Inflammatory macrophage treated with lipopolysaccharide for 1 hour (primary cell): ENCODE measurements at regions not wholly inside any gene's neighbourhood (a gene's known extent, or its start where the extent isn't known, plus 50 kb on each side); places are given as distances from the start of the nearest gene placed in this dataset.

Experiments
- DNase-seq, 2 donors: peaks; one replicate each; pipeline ENCODE4 v3.0.0-alpha.2; 2020 to 2022

DNA sequence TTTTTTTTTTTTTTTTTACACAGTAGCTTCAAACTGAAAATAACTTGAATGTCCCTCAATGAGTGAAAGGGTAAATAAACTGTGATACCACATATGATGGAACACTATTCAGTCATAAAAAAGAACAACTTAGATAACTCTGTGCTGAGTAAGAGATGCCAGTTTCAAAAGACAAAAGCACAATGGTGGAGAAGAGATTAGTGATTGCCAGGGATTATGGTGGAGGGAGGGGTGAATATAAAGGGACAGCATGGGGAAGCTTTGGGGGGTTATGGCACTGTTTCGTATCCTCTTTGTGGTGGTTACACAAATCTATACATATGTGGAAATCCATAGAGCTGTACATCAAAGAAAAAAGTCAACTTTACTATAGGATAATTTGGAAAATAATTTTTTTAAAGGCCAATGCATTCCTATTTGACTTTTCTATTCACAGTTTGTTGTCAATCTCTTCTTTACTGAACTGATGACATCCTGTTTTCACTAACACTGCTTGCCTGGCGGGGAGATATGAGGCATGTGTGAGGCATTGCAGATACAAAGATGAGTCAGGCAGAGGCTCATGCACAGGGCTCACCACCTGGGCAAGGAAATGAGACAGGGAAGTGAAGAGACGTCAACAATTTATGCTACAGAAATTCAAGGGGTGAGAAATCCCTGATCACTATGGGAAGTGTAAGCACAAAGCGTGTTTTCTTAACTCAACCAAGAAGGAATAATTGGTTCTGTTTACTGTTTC, 302.7 kb downstream of the DUSP10 start:
- DNase-seq = peak; percentile 43 to 72

DNA sequence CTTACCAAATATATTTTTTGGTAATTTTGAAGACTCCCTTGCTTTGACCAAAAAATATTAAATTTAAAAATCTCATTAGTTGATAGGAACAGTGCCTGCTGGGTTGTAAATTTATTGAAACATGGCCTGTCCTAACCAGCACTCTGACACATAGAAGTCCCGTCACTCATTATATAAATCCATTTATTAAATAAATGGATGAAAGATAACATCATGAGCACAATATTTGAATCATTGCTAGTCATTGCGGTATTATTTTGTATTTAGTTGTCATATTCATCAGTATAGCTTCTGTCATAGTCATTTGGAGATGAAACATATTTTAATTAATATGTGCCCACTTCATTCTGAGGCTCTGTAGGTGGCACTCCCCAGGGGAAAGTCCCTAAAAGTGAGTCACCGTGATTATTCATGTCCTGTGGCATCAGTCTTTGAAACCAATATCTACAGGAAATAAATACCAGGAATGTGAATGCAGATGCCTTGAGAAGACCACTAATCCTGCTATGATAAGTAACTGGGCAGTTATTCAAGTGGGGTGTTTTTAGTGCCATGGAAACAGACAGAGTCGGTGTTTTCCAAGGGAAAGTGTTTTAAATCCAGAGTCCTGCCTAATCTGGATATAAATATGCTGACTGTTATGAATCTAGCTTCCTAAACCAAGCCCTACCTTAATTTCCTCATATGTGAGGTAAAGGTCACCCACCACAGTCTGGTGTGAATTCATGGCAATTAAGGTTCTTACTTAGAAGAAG, 302.0 kb downstream of the DUSP10 start:
- peak; percentile 79 to 87 for DNase-seq

DNA sequence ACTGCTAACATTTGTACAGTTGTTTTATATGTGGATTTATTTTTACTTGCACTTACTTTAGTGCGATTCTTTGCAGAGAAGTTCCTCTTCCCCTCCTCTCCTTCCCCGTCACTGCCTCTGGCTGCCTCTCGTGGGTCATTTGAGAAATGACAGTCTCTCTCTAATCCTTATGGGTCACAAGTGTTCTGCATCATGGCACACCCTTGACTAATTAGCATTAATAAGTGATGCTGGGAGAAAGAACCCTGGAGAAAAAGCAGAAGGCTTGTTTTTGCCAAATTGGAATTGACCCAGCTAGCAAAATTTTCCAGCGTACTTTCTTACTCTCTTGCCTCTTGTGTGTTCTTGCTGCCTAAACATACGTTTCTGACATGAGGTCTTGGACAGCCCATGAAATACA, 301.2 kb downstream of the DUSP10 start:
- DNase-seq = peak; percentile 68 to 77

DNA sequence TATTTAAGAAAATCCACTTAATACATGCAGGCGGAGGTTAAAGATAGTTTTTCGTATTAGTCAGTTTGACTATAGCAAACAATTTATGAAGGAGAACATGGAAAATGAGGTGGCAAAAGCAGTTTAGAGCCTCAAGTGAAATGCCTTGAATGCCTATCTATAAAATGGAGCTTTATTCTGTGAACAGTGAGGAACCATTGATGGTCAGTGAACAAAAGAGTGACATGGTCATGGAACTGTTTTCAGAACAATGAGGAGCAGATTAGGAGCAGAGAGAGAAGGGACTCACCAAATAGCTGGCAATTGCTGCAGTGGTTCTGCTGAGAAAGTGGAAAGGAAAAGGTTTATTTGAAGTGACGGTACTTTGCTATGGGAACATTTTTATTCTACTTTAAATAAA, 299.8 kb downstream of the DUSP10 start:
- no peak for DNase-seq

DNA sequence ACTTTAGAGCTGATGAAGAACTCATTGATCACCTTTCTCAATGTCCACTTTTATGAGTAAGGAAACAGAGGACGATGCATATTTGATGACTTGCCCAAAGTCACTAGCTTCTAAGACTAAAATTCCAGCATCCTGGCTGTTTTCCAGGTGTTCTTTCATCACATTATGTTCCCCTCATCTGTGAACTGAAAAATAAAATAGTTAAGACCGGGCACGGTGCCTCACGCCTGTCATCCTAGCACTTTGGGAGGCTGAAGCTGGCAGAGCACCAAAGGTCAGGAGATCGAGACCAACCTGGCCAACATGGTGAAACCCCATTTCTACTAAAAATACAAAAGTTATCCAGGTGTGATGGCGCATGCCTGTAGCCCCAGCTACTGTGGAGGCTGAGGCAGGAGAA, 297.5 kb downstream of the DUSP10 start:
- DNase-seq = no peak

DNA sequence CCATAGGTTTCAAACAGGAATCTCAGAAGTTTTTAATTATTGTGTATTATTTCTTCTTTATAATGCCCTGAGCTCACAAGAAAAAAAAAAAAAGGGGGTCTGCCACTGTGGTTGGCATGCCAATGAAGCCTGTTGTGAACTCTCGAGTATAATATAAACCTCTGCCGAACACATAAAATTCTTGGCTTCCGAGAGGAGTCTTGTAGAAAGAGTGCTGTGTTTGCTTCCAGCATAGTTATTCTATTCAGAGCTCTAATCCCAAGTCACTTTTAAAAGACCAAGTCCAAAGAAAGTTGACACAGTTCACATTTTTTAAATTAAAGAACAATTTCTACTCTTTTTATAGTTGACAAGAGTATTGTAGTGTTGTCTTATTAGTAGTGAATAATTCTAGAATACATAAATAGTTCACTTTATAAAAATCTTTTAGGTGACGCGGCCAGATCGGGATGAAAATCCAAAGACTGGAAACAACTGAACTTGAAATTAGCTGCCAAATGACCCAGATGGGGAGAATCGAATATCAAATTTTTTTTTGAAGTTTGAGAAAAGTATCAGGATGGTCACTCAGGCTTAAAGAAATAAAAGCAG, 293.2 kb downstream of the DUSP10 start:
- no peak for DNase-seq

DNA sequence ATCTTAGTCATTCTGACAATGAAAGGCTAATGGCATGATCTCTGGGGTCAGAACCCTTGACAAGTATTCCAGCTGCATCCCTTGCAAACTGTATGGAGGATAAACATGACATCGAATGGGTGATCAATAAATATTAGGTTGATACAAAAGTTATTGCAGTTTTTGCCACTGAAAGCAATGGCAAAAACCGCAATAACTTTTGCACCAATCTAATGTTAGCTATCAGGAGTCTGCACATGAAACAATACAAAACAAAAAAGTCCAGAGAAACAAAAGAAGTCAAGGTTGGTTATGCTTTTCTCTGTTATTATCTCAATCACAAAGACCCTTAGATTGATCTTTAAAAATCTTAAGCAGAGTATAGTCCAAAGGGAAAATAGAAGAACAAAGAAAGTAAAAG, 292.7 kb downstream of the DUSP10 start:
- no peak for DNase-seq

DNA sequence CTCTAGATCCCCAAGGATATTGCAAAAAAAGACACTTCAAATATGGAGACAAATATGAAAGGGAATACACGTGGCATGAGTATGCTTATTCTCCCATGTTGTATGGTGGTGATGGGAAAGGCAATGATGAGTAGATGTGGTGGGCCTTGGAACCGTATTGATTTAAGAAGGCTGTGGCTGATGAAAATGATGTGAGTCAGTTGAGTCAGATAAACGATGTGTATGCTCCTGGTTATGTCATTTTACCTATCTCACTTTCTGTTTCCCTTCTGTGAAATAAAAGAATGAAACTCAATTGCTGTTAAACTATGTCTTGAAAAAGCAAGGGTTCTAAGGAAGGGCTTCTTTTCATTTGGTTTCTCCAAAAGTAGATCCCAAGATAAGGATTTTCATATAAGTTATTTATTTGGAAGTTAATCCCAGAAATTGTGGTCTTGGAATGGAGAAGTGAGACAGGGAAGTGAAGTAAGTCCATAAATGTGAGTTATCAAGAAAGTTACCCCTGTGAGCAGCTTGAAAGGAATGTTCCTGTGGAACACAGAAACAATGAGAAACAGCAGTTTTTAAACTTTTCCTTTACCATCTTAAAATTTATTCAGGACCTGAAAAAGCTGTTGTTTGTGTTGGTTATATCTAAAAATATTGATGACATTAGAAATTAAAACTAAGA, 292.0 kb downstream of the DUSP10 start:
- no peak for DNase-seq

DNA sequence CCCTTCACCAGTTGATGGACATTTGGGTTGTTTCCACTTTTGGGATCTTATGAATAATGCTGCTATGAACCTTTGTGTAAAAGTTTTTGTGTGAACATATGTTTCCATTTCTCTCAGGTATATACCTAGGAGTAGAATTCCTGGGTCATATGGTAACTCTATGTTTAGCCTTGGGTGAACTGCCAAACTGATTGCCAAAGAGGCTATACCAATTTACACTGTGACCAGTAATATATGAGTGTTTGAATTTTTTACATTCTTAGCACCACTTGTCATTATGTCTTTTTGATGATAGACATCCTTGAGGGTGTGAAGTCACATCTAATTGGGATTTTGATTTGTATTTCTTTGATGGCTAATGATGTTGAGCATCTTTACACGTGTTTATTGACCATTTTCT, 290.1 kb downstream of the DUSP10 start:
- DNase-seq = no peak

DNA sequence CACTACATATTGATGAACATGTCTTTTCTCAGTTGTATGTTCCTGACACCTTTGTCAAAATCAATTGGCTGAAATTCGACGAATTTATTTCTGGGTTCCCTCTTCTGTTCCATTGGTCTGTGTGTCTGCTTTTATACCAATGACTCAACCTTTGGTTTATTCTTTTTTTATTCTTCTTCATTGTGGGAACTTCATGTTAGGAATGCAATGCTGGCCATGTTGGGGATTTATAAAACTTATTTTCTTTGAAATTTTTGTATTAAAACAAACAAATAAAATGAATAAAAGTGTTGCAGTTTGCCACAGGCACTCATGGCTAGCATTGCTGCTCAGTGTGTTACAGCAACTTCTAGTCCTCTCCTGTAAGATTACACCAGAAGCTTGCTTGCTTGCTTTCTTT, 287.8 kb downstream of the DUSP10 start:
- no peak for DNase-seq

DNA sequence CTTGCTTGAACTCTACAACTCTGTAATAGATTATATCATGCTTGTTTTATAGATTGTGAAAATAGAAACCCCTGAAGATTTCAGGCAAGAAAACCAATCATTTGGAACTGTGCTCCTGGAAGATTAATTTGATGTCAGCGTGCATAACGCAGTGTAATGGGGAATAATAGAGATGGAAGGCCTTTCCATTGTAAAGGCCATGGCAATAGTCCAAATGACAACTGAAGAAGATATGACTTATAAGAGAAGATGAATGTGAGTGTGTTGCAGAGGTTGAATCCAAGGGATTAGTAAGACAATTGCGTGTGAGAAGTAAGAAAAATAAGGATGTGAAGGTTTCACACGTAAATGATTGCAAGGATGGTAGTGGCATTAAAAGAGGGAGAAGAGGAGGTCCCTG, 285.0 kb downstream of the DUSP10 start:
- no peak for DNase-seq

DNA sequence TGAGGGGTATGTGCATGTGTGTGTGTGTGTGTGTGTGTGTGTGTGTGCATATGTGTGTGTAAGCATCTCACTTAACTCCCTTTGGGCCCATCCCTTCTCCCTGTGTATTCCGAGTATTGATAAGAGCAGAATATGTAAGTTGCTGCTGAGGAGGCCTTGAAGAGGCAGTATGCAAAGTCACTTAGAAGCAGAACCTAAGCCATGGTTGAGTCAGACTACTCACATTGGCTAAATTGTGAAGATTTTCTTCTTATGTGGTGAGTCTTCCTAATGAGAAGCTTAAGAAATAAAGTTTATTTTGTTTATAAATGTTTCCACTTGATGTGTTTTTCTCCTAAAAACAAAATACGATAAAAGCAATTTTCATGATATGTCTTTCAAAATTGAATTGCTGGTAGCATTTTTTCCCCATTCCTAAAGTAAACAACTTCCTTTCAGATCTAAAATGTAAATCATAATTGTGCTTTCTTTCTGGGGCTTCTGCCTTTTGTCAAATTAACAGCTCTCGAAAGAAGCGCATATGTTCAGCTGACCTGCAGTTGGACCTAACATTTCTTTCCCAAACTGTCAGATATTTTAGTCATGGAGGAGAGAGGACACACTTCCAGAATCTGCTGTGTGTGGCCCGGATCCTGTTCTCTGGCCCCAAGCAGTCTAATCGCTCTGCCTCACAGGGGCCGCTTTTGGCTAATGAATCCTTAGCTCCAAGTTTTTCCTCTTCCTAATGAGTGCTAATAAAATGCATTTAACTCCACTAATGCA, 284.0 kb downstream of the DUSP10 start:
- DNase-seq = no peak

DNA sequence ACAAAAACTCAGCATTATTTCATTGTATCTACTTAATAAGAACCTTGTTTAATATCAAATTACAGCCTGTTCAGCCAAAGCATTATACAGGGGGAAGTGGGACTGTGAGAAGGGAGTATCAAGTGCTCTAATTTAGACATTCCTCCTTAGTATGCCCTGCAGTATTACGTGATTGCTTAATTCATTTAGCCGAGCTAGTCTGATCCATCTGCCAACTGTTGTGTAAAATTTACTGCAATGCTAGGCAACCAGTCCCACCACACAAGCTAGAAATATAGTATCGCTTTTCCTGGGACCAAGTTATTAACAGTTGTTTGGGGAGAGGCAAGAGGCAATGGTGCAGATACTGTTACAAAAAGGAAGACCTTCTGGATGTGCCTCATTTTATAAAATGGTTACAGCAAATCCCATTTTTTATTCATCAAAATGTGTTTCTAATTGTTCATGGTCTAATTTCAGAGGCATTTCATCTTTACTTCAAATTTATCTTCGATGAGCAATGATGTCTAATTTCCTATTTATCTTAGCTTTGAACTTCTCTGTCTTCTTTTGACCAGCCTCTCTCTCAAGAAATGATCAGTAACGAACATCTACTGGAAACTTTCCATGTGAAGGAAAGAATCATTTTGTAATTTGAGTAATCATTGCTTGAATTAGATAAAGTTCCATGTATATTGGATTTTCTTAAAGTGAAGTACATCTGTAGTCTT, 283.3 kb downstream of the DUSP10 start:
- no peak for DNase-seq

DNA sequence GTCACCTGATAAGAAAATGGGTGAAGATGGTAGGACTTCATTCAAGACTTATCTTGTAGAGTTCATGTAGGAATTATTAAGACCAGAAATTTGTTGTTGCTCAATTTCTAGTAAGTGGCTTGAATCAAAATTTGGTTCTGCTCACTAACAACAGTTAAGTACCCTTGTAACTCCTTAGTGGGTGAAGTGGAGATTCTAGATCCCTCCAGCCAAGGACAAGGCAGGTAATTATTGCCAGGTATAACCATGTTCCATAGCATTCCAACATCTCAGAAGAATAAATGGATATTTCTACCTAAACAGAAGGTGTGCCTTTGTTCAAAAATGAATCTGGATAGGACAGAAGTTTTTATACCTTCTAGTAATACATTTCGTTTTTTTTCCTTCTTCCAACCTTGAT, 282.3 kb downstream of the DUSP10 start:
- no peak for DNase-seq

DNA sequence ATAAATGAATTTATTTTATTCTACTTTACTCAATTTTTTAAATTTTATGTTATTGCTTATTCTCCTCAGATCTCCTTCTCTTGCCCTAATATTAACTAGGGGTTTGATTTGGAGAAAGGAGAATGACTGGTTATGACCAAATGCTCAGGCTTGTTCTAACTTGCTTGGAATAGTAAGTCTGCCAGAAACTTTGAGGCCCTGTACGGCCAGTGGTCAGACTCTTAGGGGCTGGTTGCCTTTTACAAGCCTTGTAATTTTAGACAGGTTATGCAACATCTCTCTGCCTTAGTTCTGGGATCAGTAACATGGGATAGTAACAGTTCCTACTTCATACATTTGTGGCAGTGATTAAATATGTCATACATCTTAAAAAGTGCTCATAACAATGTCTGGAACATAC, 279.5 kb downstream of the DUSP10 start:
- DNase-seq = no peak

DNA sequence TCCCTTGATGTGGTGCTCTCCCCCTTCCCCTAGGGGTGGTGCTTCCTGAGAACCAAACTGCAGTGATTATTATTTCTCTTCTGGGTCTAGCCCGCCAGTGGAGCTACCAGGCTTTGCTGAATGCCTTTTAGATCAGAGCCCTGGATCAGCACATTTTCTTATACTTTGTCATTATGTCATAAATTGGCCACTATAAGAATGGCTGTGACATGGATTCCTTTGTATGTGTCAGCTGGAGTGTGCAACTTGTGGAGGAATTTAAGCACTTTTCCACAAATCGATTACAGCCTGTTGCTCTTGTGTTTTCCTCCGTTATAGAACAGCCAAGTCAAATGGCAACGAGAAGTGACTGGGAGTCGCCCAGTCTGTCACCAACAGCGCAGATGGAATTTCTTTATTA, 273.3 kb downstream of the DUSP10 start:
- no peak for DNase-seq

DNA sequence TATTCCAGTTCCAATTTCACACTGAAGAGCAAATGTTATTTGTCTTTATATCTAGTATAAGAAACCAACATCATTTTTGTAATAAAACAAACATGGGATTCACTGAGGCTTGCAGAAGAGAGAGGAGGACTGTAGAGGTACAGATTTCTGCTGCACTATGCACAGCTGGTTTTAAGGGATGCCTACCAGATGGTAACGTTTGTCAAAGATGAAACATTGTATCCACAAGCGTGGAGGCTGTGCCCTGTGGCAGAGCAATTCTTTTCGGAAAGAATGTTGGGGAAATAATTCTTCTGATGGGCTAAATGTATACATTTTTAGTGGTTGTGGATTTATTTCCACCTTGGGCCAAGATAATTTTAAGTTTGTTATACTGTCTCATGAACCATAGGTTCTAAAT, 272.4 kb downstream of the DUSP10 start:
- no peak for DNase-seq

DNA sequence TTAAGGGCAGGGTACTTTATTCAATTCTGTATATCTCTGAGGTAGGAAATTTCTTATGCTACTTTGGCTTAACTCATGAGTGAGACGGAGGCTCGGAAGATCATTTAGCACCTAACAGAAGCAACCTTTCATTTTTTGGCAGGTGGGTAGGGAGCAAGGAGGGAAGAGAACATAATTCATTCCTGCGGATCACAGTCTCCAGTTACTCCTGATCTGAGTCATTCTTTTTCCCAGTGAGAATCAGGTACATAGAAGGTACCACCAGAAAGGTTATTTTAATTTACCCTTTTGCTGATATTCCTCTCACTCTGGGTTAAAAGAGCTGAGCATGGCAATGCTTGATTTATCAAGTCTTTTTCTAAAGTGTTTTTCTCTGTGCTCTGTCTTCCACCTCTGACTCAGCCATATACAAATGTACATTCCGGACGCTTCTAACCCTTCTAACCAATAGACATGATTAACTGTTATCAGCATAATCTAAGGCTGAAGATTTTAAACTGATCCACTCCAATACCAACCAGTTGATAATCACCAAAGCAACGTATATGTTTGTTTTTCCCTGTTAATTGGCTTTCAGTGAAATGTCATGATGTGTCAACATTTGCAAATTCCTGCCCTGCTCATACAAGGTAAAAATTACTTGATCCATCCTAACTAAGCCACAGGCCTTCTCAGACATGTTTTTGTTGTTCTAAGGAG, 271.7 kb downstream of the DUSP10 start:
- DNase-seq = no peak

DNA sequence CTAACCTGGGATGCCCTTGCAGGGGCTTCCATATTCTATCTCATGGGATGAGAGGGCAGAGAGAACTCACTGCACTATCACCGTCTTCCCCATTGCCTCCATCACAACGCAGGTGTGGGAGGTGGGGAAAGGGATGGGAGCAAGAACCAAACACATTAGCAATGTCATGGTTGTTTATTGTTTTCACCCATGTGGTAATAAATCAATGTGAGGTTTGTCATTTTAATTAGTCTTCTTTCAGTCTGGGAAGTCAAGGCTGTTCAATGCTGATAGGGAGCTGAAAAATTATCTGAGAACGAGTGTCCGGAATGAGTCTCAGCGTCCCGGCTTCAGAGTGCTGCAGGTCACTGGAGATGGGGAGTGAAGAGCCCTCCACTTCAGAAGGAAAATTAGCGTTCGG, 268.5 kb downstream of the DUSP10 start:
- DNase-seq = no peak

DNA sequence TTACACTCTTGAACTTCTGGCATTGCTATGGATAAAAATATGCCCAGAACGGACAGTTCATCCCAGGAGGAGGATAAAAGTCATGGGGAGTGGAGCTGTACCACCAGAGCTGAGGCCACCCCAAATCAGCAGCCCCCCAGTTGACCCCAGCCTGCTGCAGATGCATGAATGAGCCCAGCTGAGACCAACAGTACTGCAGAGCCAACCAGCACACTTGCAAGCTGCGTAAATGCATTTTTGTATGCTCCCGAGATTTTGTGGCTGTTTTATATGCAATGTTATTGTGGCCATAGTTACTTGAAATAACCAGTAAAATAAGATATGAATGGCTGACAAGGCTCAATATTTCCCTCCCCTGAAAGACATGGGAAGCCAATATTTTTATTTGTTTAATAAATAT, 264.6 kb downstream of the DUSP10 start:
- no peak for DNase-seq
